Loucy (cell line): ENCODE measurements at regions not wholly inside any gene's neighbourhood (a gene's known extent, or its start where the extent isn't known, plus 50 kb on each side); places are given as distances from the start of the nearest gene placed in this dataset.
A peak's percentile ranks its signal among the peaks of the same experiment; 100 is the strongest.

Experiments used
- H2AFZ ChIP-seq: fragments of 200-600 bp; sonication (generic); 2 replicates; pipeline ENCODE4 v1.6.0; 2016; ENCODE audit warnings: antibody characterized with exemption, mild to moderate bottlenecking, low read length, moderate library complexity
- H3F3A ChIP-seq: fragments of 200-600 bp; 2 replicates; pipeline ENCODE4 v1.6.0; 2016; ENCODE audit warnings: antibody characterized with exemption, low read depth, mild to moderate bottlenecking
- H3K27me3 ChIP-seq: fragments of 200-600 bp; sonication (generic); 2 replicates; pipeline ENCODE4 v1.6.1; 2014; ENCODE audit warnings: low read length, mild to moderate bottlenecking; ENCODE audit not compliant: insufficient read depth, poor library complexity, severe bottlenecking
- H3K36me3 ChIP-seq: fragments of 200-600 bp; sonication (generic); 2 replicates; pipeline ENCODE4 v1.6.1; 2016; ENCODE audit warnings: low read length; ENCODE audit not compliant: insufficient read depth
- H3K4me1 ChIP-seq: fragments of 200-600 bp; sonication (generic); 2 replicates; pipeline ENCODE4 v1.5.1; 2014; ENCODE audit warnings: low read length, mild to moderate bottlenecking; ENCODE audit not compliant: insufficient read depth, poor library complexity, severe bottlenecking
- H3K4me2 ChIP-seq: fragments of 200-600 bp; sonication (generic); 2 replicates; pipeline ENCODE4 v1.6.0; 2014; ENCODE audit warnings: antibody characterized with exemption, low read length, low read depth, mild to moderate bottlenecking; ENCODE audit not compliant: poor library complexity, severe bottlenecking
- H3K4me3 ChIP-seq: fragments of 200-600 bp; sonication (generic); 2 replicates; pipeline ENCODE4 v1.5.1; 2014; ENCODE audit warnings: low read length, mild to moderate bottlenecking, mixed read lengths; ENCODE audit not compliant: poor library complexity, severe bottlenecking
- H3K79me2 ChIP-seq: fragments of 200-600 bp; sonication (generic); 2 replicates; pipeline ENCODE4 v1.6.1; 2014; ENCODE audit warnings: low read length; ENCODE audit not compliant: insufficient read depth
- H3K9ac ChIP-seq: fragments of 200-600 bp; sonication (generic); 2 replicates; pipeline ENCODE4 v1.6.0; 2014; ENCODE audit warnings: mild to moderate bottlenecking, low read depth, low read length, moderate library complexity; ENCODE audit not compliant: poor library complexity, severe bottlenecking
- H3K9me2 ChIP-seq: fragments of 200-600 bp; sonication (generic); replicated peaks from 2 replicates; pipeline ENCODE4 v1.6.1; 2016; ENCODE audit warnings: low read depth, low read length, mixed read lengths
- H3K9me3 ChIP-seq: fragments of 200-600 bp; sonication (generic); 2 replicates; pipeline ENCODE4 v1.6.1; 2014; ENCODE audit warnings: mild to moderate bottlenecking, antibody characterized with exemption, low read length, low read depth; ENCODE audit not compliant: insufficient read depth
- H4K20me1 ChIP-seq: fragments of 200-600 bp; sonication (generic); 2 replicates; pipeline ENCODE4 v1.6.0; 2014; ENCODE audit warnings: antibody characterized with exemption, low read length, mild to moderate bottlenecking; ENCODE audit not compliant: insufficient read depth, poor library complexity, severe bottlenecking
- EZH2phosphoT487 ChIP-seq: fragments of 200-600 bp; IDR thresholded peaks from 2 replicates; pipeline ENCODE4 v1.6.1; 2018; ENCODE audit warnings: antibody characterized with exemption, mild to moderate bottlenecking, moderate library complexity, borderline replicate concordance
- TF ChIP-seq, protein P1 (sequence below): fragments of 200-600 bp; sonication (generic); conservative IDR thresholded peaks from 2 replicates; pipeline ENCODE4 v1.5.1; 2014; ENCODE audit warnings: mild to moderate bottlenecking, antibody characterized with exemption, low read length

DNA sequence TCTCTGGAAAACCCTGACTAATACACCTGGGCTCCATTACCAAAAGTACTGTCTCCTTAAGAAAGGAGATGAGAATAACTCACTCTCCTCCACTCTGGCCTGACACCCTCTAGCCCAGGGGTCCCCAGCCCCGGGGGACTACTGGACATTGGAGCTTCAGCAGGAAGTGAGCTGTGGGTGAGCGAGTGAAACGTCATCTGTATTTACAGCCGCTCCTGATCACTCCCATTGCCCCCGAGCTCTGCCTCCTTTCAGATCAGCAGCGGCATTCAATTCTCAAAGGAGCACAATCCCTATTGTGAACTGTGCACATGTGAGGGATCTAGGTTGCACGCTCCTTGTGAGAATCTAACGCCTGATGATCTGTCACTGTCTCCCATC lies 126.3 kb upstream of the TNRC6C start:
- no peaks in the 10 kb centered on the region for H3K36me3 ChIP-seq
- H3F3A ChIP-seq, result 0 out of 2 replicates have a peak, but pooled peaks cover 3% of the 10 kb centered on the region
- H3K4me3 ChIP-seq, result no peak overlapping the region
- no peaks in the 10 kb centered on the region for H3K9me3 ChIP-seq
- no peak overlapping the region for H3K4me2 ChIP-seq
- H3K9ac ChIP-seq, result no peak overlapping the region
- peaks cover 29% of the 10 kb centered on the region for H3K4me1 ChIP-seq
- no peaks in the 10 kb centered on the region for H3K9me2 ChIP-seq
- H3K79me2 ChIP-seq, result no peaks in the 10 kb centered on the region
- TF ChIP-seq EZH2phosphoT487, result no peak
- TF ChIP-seq, protein P1, sequence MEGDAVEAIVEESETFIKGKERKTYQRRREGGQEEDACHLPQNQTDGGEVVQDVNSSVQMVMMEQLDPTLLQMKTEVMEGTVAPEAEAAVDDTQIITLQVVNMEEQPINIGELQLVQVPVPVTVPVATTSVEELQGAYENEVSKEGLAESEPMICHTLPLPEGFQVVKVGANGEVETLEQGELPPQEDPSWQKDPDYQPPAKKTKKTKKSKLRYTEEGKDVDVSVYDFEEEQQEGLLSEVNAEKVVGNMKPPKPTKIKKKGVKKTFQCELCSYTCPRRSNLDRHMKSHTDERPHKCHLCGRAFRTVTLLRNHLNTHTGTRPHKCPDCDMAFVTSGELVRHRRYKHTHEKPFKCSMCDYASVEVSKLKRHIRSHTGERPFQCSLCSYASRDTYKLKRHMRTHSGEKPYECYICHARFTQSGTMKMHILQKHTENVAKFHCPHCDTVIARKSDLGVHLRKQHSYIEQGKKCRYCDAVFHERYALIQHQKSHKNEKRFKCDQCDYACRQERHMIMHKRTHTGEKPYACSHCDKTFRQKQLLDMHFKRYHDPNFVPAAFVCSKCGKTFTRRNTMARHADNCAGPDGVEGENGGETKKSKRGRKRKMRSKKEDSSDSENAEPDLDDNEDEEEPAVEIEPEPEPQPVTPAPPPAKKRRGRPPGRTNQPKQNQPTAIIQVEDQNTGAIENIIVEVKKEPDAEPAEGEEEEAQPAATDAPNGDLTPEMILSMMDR, result no peak
- no peaks in the 10 kb centered on the region for H3K27me3 ChIP-seq
- H2AFZ ChIP-seq, result no peak overlapping the region
- H4K20me1 ChIP-seq, result no peaks in the 10 kb centered on the region

DNA sequence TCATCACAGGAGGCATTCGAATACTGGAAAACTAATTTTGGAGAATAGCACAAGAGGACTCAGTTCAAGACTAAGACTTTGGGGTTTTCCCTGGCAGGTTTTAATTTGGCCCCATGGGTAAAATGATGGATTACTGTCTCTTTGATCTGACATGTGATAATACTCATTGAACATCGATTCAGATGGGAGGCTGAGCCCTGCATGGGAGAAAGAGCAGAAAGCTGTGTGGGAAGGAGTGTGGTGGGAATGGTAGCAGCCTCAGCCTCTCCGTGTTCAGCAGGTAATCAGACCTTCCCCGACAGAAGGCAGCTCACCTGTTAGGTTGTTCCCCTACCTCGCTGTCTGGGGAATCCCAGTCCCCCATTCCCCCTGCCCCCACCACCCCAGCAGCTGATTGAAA lies 124.7 kb upstream of the TNRC6C start:
- H4K20me1 ChIP-seq, result no peaks in the 10 kb centered on the region
- peak overlapping the region; percentile 74 for H3K4me2 ChIP-seq
- no peak overlapping the region for H2AFZ ChIP-seq
- H3F3A ChIP-seq, result no peaks in the 10 kb centered on the region
- no peaks in the 10 kb centered on the region for H3K9me2 ChIP-seq
- H3K27me3 ChIP-seq, result no peaks in the 10 kb centered on the region
- TF ChIP-seq, protein P1, result no peak
- no peaks in the 10 kb centered on the region for H3K79me2 ChIP-seq
- peaks cover 19% of the 10 kb centered on the region for H3K4me1 ChIP-seq
- no peaks in the 10 kb centered on the region for H3K9me3 ChIP-seq
- H3K9ac ChIP-seq, result peak overlapping the region; percentile 68
- H3K4me3 ChIP-seq, result no peak overlapping the region
- no peaks in the 10 kb centered on the region for H3K36me3 ChIP-seq

DNA sequence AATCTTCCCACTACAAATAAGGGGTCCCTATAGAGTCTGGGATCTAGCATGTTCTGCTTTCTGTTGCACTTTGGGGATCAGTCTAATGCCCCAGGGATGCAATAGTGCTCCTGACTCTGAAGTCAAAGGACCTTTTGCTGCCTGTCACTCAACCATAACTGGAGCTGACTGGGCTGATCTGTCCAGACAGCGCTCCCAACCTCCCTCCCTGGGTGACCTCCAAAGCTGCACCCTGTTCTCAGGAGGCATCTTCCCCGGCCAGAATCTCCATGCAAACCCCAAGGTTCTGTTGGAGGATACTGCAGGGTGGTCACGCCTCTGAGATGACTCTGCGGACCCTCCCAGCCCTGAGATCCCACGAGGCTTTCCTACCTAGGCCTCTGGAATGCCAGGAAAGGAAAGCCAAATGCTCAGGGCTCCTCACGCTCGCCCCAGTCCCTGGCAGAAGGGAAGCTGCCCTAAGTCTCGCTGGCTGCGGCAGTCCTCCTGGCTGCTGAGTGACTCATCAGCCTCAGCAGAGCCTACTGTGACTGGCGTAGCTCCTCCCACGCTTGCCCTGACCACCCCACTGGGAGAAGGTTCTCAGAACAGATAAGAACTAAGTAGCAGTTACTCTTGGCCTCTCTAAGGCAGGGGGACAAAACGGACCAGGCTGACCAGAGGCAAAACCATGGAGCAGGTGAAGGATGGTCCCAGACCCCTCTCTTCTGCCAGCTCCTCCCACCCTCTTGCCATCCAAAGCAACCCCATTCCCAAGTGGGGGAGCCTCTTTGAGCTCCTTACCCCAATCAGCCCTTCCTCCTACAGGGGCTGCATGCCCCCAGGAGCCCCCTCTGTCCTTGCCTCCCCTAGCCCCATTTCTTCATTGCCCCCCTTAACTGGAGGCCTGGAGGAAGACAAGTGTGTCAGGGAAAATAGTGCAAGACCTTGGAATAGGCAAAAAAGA lies 124.1 kb upstream of the TNRC6C start:
- peak overlapping the region; percentile 74 for H3K4me2 ChIP-seq
- H3K79me2 ChIP-seq, result no peaks in the 10 kb centered on the region
- peak overlapping the region; percentile 33 for H2AFZ ChIP-seq
- peak overlapping the region; percentile 60 for H3K4me3 ChIP-seq
- TF ChIP-seq, protein P1, result no peak
- no peak for TF ChIP-seq EZH2phosphoT487
- peak overlapping the region; percentile 68 for H3K9ac ChIP-seq
- no peaks in the 10 kb centered on the region for H3K36me3 ChIP-seq
- no peaks in the 10 kb centered on the region for H3K27me3 ChIP-seq
- no peaks in the 10 kb centered on the region for H3F3A ChIP-seq
- H3K9me2 ChIP-seq, result no peaks in the 10 kb centered on the region
- no peaks in the 10 kb centered on the region for H3K9me3 ChIP-seq
- peaks cover 26% of the 10 kb centered on the region for H3K4me1 ChIP-seq
- no peaks in the 10 kb centered on the region for H4K20me1 ChIP-seq
